ENCODE measurements at regions not wholly inside any gene's neighbourhood (a gene's known extent, or its start where the extent isn't known, plus 50 kb on each side); places are given as distances from the start of the nearest gene placed in this dataset.

DNA sequence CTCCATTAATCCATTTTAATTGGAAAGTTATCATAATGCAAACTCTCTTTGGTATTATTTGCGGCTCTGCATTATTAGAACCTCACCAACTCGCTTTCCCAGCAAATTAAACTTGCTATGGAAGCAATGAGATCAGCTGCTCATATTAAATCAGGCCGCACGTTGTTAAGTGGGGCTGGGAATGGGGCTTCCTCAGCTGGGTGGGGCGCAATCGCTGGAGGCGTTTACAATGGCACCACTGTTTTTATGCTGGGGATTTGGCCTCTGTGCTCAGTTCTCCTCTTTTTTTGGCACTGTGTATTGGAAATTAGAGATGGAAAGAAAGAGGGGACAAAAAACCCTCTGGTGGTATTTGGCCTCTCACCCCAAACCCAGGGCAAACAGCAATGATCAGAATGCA is 72.2 kb downstream of the RPLP1 start:
- TF ChIP-seq, protein P1, sequence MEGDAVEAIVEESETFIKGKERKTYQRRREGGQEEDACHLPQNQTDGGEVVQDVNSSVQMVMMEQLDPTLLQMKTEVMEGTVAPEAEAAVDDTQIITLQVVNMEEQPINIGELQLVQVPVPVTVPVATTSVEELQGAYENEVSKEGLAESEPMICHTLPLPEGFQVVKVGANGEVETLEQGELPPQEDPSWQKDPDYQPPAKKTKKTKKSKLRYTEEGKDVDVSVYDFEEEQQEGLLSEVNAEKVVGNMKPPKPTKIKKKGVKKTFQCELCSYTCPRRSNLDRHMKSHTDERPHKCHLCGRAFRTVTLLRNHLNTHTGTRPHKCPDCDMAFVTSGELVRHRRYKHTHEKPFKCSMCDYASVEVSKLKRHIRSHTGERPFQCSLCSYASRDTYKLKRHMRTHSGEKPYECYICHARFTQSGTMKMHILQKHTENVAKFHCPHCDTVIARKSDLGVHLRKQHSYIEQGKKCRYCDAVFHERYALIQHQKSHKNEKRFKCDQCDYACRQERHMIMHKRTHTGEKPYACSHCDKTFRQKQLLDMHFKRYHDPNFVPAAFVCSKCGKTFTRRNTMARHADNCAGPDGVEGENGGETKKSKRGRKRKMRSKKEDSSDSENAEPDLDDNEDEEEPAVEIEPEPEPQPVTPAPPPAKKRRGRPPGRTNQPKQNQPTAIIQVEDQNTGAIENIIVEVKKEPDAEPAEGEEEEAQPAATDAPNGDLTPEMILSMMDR (IDR thresholded peaks at IDR 0.05) = no peak
- no peak for TF ChIP-seq POLR2A (IDR thresholded peaks at IDR 0.05)

Data from gastroesophageal sphincter (tissue), 3 donors.